HFF-Myc (cell line): ENCODE measurements at regions not wholly inside any gene's neighbourhood (a gene's known extent, or its start where the extent isn't known, plus 50 kb on each side); places are given as distances from the start of the nearest gene placed in this dataset.

Experiments
- DNase-seq: peaks from one replicate; pipeline ENCODE4 v3.0.0-alpha.2; 2011; ENCODE audit warnings: low read depth; ENCODE audit errors: extremely low read depth
- H3K4me3 ChIP-seq: replicated peaks from 2 replicates; pipeline ENCODE4 v1.5.1; 2011; ENCODE audit warnings: low read depth, mild to moderate bottlenecking, control low read depth, low read length
- TF ChIP-seq, protein P1 (sequence below): IDR thresholded peaks from 2 replicates; pipeline ENCODE4 v1.5.1; 2012; ENCODE audit warnings: mild to moderate bottlenecking, low read depth, low read length, control low read depth; ENCODE audit errors: missing control alignments

DNA sequence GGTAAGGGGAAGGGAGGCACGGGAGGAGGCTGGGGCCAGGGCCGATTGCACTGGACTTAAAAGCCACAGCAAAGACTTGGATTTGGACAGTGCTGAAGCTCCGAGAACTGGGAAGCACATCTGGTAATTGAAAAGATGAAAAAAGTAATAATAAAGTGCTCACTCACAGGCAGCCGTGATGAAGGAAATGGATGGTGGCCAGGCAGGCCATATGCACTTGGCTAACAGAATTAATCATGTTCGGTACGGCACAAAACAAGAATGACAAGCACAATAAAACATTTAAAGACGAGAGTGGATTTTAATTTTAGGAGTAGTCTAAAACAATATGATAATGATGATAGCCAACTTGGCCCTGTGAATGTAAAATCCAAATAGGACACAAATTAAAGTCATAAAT is 154.3 kb downstream of the VRK1 start:
- no peak overlapping the region for H3K4me3 ChIP-seq
- no peak for DNase-seq
- TF ChIP-seq, protein P1, sequence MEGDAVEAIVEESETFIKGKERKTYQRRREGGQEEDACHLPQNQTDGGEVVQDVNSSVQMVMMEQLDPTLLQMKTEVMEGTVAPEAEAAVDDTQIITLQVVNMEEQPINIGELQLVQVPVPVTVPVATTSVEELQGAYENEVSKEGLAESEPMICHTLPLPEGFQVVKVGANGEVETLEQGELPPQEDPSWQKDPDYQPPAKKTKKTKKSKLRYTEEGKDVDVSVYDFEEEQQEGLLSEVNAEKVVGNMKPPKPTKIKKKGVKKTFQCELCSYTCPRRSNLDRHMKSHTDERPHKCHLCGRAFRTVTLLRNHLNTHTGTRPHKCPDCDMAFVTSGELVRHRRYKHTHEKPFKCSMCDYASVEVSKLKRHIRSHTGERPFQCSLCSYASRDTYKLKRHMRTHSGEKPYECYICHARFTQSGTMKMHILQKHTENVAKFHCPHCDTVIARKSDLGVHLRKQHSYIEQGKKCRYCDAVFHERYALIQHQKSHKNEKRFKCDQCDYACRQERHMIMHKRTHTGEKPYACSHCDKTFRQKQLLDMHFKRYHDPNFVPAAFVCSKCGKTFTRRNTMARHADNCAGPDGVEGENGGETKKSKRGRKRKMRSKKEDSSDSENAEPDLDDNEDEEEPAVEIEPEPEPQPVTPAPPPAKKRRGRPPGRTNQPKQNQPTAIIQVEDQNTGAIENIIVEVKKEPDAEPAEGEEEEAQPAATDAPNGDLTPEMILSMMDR, result no peak

DNA sequence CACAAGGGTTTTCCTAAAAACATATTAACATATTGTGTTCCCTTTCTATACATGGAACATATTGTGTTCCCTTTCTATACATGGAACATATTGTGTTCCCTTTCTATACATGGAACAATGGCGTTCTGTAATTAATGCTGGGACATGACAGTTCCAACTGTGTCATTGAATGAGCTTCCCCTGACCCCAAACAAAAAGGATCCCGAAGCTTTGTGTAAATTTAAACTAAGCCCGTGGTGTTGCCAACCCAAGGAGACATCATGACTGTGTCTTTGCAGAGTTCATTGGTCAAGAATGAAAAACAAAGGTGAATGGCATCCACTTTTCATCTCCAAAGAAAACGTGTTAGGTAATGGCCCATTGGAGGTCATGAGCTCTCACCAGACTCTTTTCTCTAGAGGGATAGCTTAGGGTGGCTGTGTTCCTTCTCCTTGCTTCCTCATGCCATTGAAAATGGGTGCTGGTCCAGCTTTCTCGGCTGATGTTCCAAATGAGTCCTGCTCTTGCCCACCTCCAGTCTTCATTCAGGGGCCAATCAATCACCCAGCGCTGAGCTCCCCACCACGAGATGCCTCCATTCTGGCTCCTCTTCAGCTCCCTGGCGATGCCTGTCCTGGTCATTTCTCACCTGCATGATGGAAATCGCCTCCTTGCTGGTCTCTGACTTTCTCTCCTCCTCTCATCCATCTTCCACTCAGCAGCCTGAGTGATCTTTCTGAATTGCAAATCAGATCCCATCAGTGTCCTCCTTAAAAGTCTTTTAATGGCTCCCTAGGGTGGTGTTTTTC is 156.1 kb downstream of the VRK1 start:
- TF ChIP-seq, protein P1, result no peak
- no peak for DNase-seq
- no peak overlapping the region for H3K4me3 ChIP-seq

DNA sequence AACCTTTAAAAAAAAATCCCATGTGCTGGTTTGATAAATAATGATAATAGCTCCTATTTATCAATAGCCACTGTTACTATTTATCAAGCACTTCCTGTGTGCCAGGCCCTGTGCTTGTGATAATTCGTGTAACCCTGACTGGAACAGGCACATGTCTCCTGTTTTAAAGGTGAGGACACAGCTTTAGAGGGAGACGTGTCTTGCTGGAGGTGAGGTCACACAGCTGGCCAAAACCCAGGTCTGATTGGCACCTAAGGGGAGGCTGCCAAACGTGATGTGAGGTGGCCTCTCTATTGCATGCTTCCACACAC is 156.6 kb downstream of the VRK1 start:
- H3K4me3 ChIP-seq, result no peak overlapping the region
- DNase-seq, result no peak
- TF ChIP-seq, protein P1, result no peak

DNA sequence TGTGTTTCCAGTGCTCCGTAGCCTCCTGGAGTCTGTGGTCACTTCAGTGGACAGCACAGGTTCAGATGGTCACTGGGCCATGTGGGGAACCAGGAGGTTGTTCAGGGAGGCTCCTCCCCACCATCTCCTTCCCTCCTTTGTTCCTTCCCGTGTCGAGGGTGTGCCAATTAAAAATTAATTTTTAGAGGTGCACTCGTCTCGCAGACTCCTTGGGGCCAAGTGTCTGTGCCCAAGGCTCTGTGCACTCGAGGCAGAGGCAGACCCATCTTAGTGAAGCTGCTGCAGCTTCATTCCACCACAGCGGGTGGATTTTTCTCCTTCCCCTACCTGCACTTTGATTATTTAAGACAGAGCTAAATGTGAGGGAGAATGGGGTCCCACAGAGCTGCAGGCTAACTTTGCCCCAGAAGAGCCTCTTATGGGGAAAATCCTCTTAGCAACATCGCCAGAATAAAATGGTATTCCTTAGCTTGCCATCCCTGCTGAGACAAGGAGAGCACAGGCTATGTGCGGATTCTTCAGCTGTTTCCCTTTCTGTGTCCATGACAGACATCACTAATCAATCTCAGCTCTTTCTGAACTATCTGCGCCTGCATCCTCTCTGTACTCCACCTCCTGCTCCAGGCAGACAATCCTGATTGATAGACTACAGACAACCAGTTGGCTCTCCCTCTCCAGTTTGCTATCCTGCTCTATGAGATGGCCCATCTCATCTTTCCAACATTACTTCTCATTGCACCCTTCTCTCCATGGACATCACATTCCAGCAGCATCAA is 159.5 kb downstream of the VRK1 start:
- TF ChIP-seq, protein P1, result no peak
- H3K4me3 ChIP-seq, result no peak overlapping the region
- DNase-seq, result no peak

DNA sequence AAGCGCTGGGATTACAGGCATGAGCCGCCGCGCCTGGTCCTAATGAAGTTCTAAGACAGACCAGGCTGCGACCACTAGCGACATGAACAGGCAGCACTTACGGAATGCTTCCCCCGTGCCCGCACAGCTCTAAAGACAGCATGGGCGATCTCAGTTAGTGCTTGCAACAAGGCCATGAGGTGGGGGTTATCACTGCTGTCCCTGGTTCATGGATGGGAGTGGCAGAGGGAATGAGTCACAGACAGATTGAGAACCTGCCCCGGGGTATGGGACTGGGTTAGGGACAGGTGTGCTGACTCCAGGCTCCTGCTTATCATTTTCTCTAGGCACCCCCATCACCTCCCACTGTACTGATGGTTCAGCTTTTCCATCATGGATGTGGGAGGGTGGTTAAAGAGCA is 160.9 kb downstream of the VRK1 start:
- DNase-seq, result no peak
- no peak overlapping the region for H3K4me3 ChIP-seq
- TF ChIP-seq, protein P1, result no peak

DNA sequence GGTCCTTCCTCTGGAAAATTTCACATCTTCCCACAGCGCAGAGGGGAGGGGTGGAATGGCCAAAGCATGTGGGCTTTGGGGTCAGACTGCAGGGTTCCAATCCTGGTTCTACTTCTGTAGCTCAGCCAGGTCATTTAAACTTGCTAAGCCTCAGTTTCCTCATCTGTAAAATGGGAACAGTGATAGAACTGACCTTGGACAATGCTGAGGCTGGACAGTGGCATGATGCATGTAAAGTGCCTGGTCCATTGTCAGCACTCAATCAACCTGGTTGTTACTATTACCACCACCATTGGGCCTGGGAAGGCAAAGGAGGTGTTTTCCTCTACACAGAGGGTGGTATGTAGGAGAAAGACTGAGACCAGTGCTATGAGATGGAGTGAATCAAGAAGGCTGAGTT is 162.8 kb downstream of the VRK1 start:
- no peak for DNase-seq
- TF ChIP-seq, protein P1, result no peak
- no peak overlapping the region for H3K4me3 ChIP-seq
